A673 (cell line): ENCODE measurements at regions not wholly inside any gene's neighbourhood (a gene's known extent, or its start where the extent isn't known, plus 50 kb on each side); places are given as distances from the start of the nearest gene placed in this dataset.

Source experiments
- BruUV-seq: library from RNA; stranded (reverse); fragments of 400-500 nt; replicated peaks from 2 replicates; lab custom pipeline; 2021; lab: Mats Ljungman, UMichigan
- CTCF ChIA-PET: fragments of 300-600 bp; sonication (Branson Sonifier 250); formaldehyde crosslinking; loops from one replicate; lab custom pipeline; 2022; ENCODE audit warnings: antibody characterized with exemption; lab: Charles Lee
- POLR2A ChIA-PET: fragments of 300-600 bp; sonication (Branson Sonifier 250); formaldehyde crosslinking; loops from one replicate; lab custom pipeline; 2022; ENCODE audit warnings: antibody characterized with exemption; ENCODE audit not compliant: low non-redundant PET; lab: Charles Lee
- DNase-seq: peaks from one replicate; pipeline ENCODE4 v3.0.0-alpha.2; 2015; ENCODE audit warnings: low spot score
- H3K27ac ChIP-seq: fragments of 200-600 bp; sonication (generic); 2 replicates; pipeline ENCODE4 v1.5.1; 2016; ENCODE audit warnings: mixed run types, low read depth, mild to moderate bottlenecking, mixed read lengths, antibody characterized with exemption, low read length; ENCODE audit not compliant: poor library complexity, severe bottlenecking
- H3K27me3 ChIP-seq: fragments of 200-600 bp; sonication (generic); replicated peaks from 2 replicates; pipeline ENCODE4 v1.6.1; 2017; ENCODE audit warnings: mixed run types, low read depth, mild to moderate bottlenecking, mixed read lengths, antibody characterized with exemption, low read length; ENCODE audit not compliant: insufficient read depth, poor library complexity
- H3K36me3 ChIP-seq: fragments of 200-600 bp; sonication (generic); 2 replicates; pipeline ENCODE4 v1.6.1; 2016; ENCODE audit warnings: mixed run types, mild to moderate bottlenecking, mixed read lengths, antibody characterized with exemption, low read length; ENCODE audit not compliant: insufficient read depth, poor library complexity, severe bottlenecking
- H3K4me1 ChIP-seq: fragments of 200-600 bp; sonication (generic); 2 replicates; pipeline ENCODE4 v1.6.1; 2017; ENCODE audit warnings: mixed run types, mild to moderate bottlenecking, mixed read lengths, antibody characterized with exemption, low read length; ENCODE audit not compliant: insufficient read depth, poor library complexity, severe bottlenecking
- H3K4me3 ChIP-seq: fragments of 200-600 bp; sonication (generic); 2 replicates; pipeline ENCODE4 v1.5.1; 2016; ENCODE audit warnings: low read depth, mixed run types, mild to moderate bottlenecking, mixed read lengths, low read length; ENCODE audit not compliant: poor library complexity, severe bottlenecking
- H3K9me3 ChIP-seq: fragments of 200-600 bp; sonication (generic); 2 replicates; pipeline ENCODE4 v1.6.1; 2016; ENCODE audit warnings: mixed run types, low read depth, mild to moderate bottlenecking, mixed read lengths, antibody characterized with exemption, low read length; ENCODE audit not compliant: poor library complexity, severe bottlenecking
- CTCF ChIP-seq: fragments of 300-800, 200-600 bp; sonication (generic); conservative IDR thresholded peaks from 2 replicates; pipeline ENCODE4 v1.5.1; 2017; ENCODE audit warnings: low read depth, mild to moderate bottlenecking, antibody characterized with exemption, low read length, moderate library complexity, mixed read lengths
- EZH2 ChIP-seq: fragments of 200-600 bp; sonication (generic); IDR thresholded peaks from 2 replicates; pipeline ENCODE4 v1.6.1; 2017; ENCODE audit warnings: borderline replicate concordance, low read depth, mild to moderate bottlenecking, mixed read lengths, antibody characterized with exemption, low read length; ENCODE audit not compliant: poor library complexity, severe bottlenecking
- intact Hi-C: fragments of 100-400 bp; cut with micrococcal nuclease; formaldehyde crosslinking; loops from one replicate; pipeline ENCODE4 v1.10.0; 2022; ENCODE audit not compliant: unreplicated experiment

GRCh38 chr13:60970736-60971135 lies 444.9 kb downstream of the PCDH20 start:
- Histone ChIP-seq H3K36me3 (no peaks in the 10 kb centered on the region), H3K27ac (no peak overlapping the region), H3K4me3 (no peak overlapping the region), H3K4me1 (no peaks in the 10 kb centered on the region), H3K27me3 (no peaks in the 10 kb centered on the region), H3K9me3 (no peaks in the 10 kb centered on the region)
- intact Hi-C loops = no loop called here
- TF ChIP-seq EZH2 (no peak), CTCF (no peak)
- ChIA-PET CTCF (no interaction called here), POLR2A (no interaction called here)
- no peak for DNase-seq
- BruUV-seq = no TSS peak

GRCh38 chr13:60969656-60970055 lies 446.0 kb downstream of the PCDH20 start:
- Histone ChIP-seq H3K9me3 (no peaks in the 10 kb centered on the region), H3K4me1 (no peaks in the 10 kb centered on the region), H3K36me3 (no peaks in the 10 kb centered on the region), H3K4me3 (no peak overlapping the region), H3K27ac (no peak overlapping the region), H3K27me3 (no peaks in the 10 kb centered on the region)
- intact Hi-C loops = no loop called here
- POLR2A ChIA-PET = no interaction called here
- CTCF ChIA-PET = no interaction called here
- BruUV-seq = no TSS peak
- no peak for DNase-seq
- TF ChIP-seq EZH2 = no peak
- no peak for TF ChIP-seq CTCF

- Histone ChIP-seq H3K36me3 (no peaks in the 10 kb centered on the region), H3K4me1 (no peaks in the 10 kb centered on the region), H3K9me3 (no peaks in the 10 kb centered on the region), H3K27me3 (no peaks in the 10 kb centered on the region), H3K27ac (no peak overlapping the region), H3K4me3 (no peak overlapping the region)
- intact Hi-C loops = no loop called here
- ChIA-PET CTCF (no interaction called here), POLR2A (no interaction called here)
- no TSS peak for BruUV-seq
- TF ChIP-seq EZH2 (no peak), CTCF (no peak)
- no peak for DNase-seq
These were observed 456.2 kb downstream of the PCDH20 start for GRCh38 chr13:60959427-60959826.
